ENCODE measurements at regions not wholly inside any gene's neighbourhood (a gene's known extent, or its start where the extent isn't known, plus 50 kb on each side); places are given as distances from the start of the nearest gene placed in this dataset.
A peak's percentile ranks its signal among the peaks of the same experiment; 100 is the strongest.

DNA sequence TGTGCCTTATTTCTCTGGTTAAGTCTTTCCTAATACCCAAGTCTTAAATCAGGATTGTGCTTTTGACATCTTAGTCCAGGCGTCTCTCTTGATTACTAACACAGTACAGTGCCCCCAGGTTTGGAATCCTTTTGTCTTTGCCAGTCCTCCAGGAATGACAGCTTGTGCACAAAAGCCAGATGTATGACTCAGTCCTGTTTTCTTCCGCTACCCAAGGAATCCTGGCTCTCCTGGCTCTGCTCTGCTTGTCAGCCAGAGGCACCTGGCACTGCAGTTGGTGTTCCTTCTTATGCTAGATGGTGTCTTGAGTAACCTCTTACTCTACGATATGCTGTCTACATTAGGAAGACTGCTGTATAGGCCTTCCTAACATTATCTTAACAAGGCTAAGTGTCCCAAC lies 728.2 kb upstream of the NECTIN3 start:
- DNase-seq (ENCODE audit: low read depth): peak; percentile 76
- Histone ChIP-seq H3K36me3 (ENCODE audit: control insufficient read depth, insufficient read depth, low read length) (no peaks in the 10 kb centered on the region), H3K27me3 (ENCODE audit: control insufficient read depth, insufficient read depth, low read length) (no peaks in the 10 kb centered on the region), H3K4me3 (ENCODE audit: low read depth, low read length) (no peak overlapping the region)
- no peak for TF ChIP-seq CTCF (IDR thresholded peaks at IDR 0.05; ENCODE audit: insufficient read depth, low read length, poor library complexity, severe bottlenecking)

DNA sequence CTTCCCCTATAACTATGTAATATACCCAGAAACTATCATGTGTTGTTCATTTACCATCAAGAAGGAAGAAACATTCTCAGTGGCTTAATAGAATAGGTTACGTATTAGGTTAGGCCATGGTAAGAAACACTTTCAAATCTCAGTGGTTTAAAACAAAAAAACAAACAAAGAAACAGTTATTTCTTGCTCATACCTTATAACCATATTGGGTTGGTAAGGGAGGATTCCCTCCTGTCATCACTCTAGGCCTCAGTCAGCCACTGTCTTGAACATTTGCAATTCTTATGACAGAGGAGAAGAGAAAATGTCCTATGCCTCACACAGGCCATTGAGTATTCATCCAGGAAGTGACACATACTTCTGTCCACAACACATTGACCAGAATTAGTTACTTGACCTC lies 727.7 kb upstream of the NECTIN3 start:
- Histone ChIP-seq H3K36me3 (ENCODE audit: control insufficient read depth, insufficient read depth, low read length) (no peaks in the 10 kb centered on the region), H3K27me3 (ENCODE audit: control insufficient read depth, insufficient read depth, low read length) (no peaks in the 10 kb centered on the region), H3K4me3 (ENCODE audit: low read depth, low read length) (no peak overlapping the region)
- DNase-seq (ENCODE audit: low read depth): peak; percentile 19
- TF ChIP-seq CTCF (IDR thresholded peaks at IDR 0.05; ENCODE audit: insufficient read depth, low read length, poor library complexity, severe bottlenecking): no peak

- no peaks in the 10 kb centered on the region for H3K36me3 ChIP-seq (ENCODE audit: control insufficient read depth, insufficient read depth, low read length)
- TF ChIP-seq CTCF (IDR thresholded peaks at IDR 0.05; ENCODE audit: insufficient read depth, low read length, poor library complexity, severe bottlenecking): no peak
Observed at GRCh38 chr3:110344487-110344886, 727.1 kb upstream of the NECTIN3 start.

DNA sequence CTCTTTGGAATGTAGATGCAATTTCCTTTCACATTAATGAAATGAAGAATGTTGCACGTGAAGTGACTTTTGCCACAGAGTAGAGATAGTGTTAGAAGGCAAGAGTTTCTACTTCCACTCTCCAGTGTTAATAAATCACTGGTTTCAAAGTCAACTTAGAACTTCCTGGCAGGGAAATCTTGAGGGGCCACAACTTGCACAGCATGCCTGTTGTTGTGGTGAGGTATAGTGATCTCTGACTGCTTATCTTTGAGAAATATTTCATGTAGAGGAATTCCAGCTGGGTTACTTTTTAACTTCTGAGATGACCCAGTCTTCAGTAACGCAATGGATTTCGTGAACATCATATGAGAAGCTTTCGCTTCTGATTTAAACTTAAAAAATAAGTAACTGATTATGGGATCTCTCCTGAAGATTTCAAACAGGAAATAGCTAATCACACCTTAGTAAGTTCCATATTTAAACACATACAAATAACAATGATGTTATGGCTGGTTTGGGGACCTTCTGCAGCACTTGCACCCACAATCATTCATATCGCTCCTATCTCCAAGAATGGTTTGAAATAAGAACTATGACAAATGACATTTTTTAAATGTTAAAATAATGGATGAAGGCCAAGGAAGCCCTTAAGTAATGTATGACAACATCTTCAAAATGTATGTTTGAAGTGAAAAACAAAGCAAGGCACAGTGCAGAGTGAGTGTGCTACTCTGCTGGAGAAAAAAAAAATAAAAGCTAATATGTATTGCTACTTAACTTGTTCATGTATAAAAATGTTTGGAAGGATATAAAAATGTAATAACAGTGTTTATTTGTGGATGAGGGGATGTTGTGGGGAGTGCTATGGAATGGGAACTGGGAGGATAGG lies 726.5 kb upstream of the NECTIN3 start:
- H3K36me3 ChIP-seq (ENCODE audit: control insufficient read depth, insufficient read depth, low read length): no peaks in the 10 kb centered on the region
- H3K27me3 ChIP-seq (ENCODE audit: control insufficient read depth, insufficient read depth, low read length): no peaks in the 10 kb centered on the region
- peak; percentile 87 for DNase-seq (ENCODE audit: low read depth)
- TF ChIP-seq CTCF (IDR thresholded peaks at IDR 0.05; ENCODE audit: insufficient read depth, low read length, poor library complexity, severe bottlenecking): no peak
- H3K4me3 ChIP-seq (ENCODE audit: low read depth, low read length): no peak overlapping the region

More at GRCh38 chr3:110344487-110344886, 727.1 kb upstream of the NECTIN3 start:
- H3K27me3 ChIP-seq (ENCODE audit: control insufficient read depth, insufficient read depth, low read length): no peaks in the 10 kb centered on the region
- H3K4me3 ChIP-seq (ENCODE audit: low read depth, low read length): no peak overlapping the region
- no peak for DNase-seq (ENCODE audit: low read depth)

DNA sequence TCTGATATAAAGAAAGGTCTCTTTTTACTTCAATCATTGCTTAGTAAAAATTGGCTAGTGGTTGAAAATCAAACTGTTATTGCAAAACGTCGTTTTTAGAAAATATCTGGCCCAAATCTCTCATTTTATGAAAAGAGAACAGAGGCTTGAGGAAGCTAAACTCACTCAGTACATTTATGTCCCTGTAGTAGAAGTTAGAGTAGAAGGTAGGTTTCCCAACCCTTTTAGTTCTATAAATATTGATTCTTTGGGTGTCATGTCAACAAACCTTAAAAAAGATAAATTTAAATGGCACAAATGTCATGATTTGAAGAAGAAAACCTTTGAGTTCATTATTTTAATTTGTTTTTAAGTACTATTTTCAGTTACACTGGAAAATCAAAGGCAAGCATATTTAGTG lies 722.3 kb upstream of the NECTIN3 start:
- TF ChIP-seq CTCF (IDR thresholded peaks at IDR 0.05; ENCODE audit: insufficient read depth, low read length, poor library complexity, severe bottlenecking): no peak
- no peaks in the 10 kb centered on the region for H3K27me3 ChIP-seq (ENCODE audit: control insufficient read depth, insufficient read depth, low read length)

More for the DNA sequence above, 722.3 kb upstream of the NECTIN3 start:
- DNase-seq (ENCODE audit: low read depth): no peak
- no peaks in the 10 kb centered on the region for H3K36me3 ChIP-seq (ENCODE audit: control insufficient read depth, insufficient read depth, low read length)
- no peak overlapping the region for H3K4me3 ChIP-seq (ENCODE audit: low read depth, low read length)

All from kidney epithelial cell (primary cell).